ENCODE measurements at regions not wholly inside any gene's neighbourhood (a gene's known extent, or its start where the extent isn't known, plus 50 kb on each side); places are given as distances from the start of the nearest gene placed in this dataset.
"Not testable (repeated sequence)": the region's sequence is repeated elsewhere in the genome, so short reads cannot be mapped to it uniquely, and the experiment has no call there.

- TF ChIP-seq EZH2phosphoT487 (conservative IDR thresholded peaks at IDR 0.05; ENCODE audit: low read length) (no peak), CTCF (IDR thresholded peaks at IDR 0.05; ENCODE audit: insufficient read depth, low read length, poor library complexity, severe bottlenecking) (no peak)
- no peaks in the 10 kb centered on the region for H3K9me3 ChIP-seq (ENCODE audit: insufficient read depth, low read length)
- H3K27me3 ChIP-seq (ENCODE audit: low read length) = no peaks in the 10 kb centered on the region
- no peak overlapping the region for H2AFZ ChIP-seq (ENCODE audit: low read depth, low read length, severe bottlenecking)
- no peak overlapping the region for H3K27ac ChIP-seq (ENCODE audit: low read depth, low read length)
- H3K79me2 ChIP-seq (ENCODE audit: insufficient read depth, low read length) = no peaks in the 10 kb centered on the region
- no peak overlapping the region for H3K4me2 ChIP-seq (ENCODE audit: low read depth, low read length, poor library complexity, severe bottlenecking)
- no peaks in the 10 kb centered on the region for H3K9me2 ChIP-seq (replicated peaks; ENCODE audit: insufficient read depth, low read length)
- H3K9ac ChIP-seq (ENCODE audit: low read length) = no peak overlapping the region
- no peaks in the 10 kb centered on the region for H3K36me3 ChIP-seq (ENCODE audit: low read length)
- H3K4me3 ChIP-seq (ENCODE audit: insufficient read depth, low read length, poor library complexity, severe bottlenecking) = no peak overlapping the region
- H4K20me1 ChIP-seq (ENCODE audit: low read depth, low read length) = no peaks in the 10 kb centered on the region
- H3F3A ChIP-seq (ENCODE audit: insufficient read depth) = no peaks in the 10 kb centered on the region
Measured at GRCh38 chr5:166726406-166726805, 1565.0 kb upstream of the WWC1 start.

DNA sequence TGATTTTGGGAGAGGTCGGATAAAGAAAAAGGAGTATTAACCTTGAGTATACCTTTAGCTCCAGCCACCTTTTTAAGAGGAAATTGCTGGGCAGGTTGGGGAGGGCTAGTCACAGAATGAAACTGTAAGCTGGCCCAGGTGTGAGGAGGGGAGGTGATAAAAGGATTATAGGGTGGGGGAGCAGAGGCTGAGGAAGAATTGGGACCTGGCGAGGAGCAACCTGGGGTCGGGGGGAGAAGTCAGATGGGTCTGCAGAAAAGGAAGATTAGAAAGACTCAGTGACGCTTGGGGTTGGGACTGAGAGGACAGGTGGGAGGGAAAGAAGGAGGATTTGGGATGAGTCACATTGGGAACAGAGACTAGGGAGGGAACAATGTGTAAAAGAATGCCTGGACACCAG lies 1548.5 kb upstream of the WWC1 start:
- H3K9me2 ChIP-seq (replicated peaks; ENCODE audit: insufficient read depth, low read length); H3K79me2 ChIP-seq (ENCODE audit: insufficient read depth, low read length); H3K4me2 ChIP-seq (ENCODE audit: low read depth, low read length, poor library complexity, severe bottlenecking); H3K36me3 ChIP-seq (ENCODE audit: low read length); H2AFZ ChIP-seq (ENCODE audit: low read depth, low read length, severe bottlenecking); H3K27me3 ChIP-seq (ENCODE audit: low read length); H3K4me3 ChIP-seq (ENCODE audit: insufficient read depth, low read length, poor library complexity, severe bottlenecking); H3F3A ChIP-seq (ENCODE audit: insufficient read depth); H4K20me1 ChIP-seq (ENCODE audit: low read depth, low read length); H3K9me3 ChIP-seq (ENCODE audit: insufficient read depth, low read length); H3K9ac ChIP-seq (ENCODE audit: low read length); H3K27ac ChIP-seq (ENCODE audit: low read depth, low read length): not testable (repeated sequence)

GRCh38 chr5:166746506-166746905 lies 1544.9 kb upstream of the WWC1 start:
- Histone ChIP-seq H3K36me3 (ENCODE audit: low read length) (no peaks in the 10 kb centered on the region), H2AFZ (ENCODE audit: low read depth, low read length, severe bottlenecking) (no peak overlapping the region), H3K4me2 (ENCODE audit: low read depth, low read length, poor library complexity, severe bottlenecking) (no peak overlapping the region), H4K20me1 (ENCODE audit: low read depth, low read length) (no peaks in the 10 kb centered on the region), H3K9me2 (replicated peaks; ENCODE audit: insufficient read depth, low read length) (no peaks in the 10 kb centered on the region), H3K9me3 (ENCODE audit: insufficient read depth, low read length) (no peaks in the 10 kb centered on the region), H3K27ac (ENCODE audit: low read depth, low read length) (no peak overlapping the region), H3K27me3 (ENCODE audit: low read length) (no peaks in the 10 kb centered on the region), H3F3A (ENCODE audit: insufficient read depth) (no peaks in the 10 kb centered on the region), H3K79me2 (ENCODE audit: insufficient read depth, low read length) (no peaks in the 10 kb centered on the region), H3K4me3 (ENCODE audit: insufficient read depth, low read length, poor library complexity, severe bottlenecking) (no peak overlapping the region), H3K9ac (ENCODE audit: low read length) (no peak overlapping the region)
- TF ChIP-seq CTCF (IDR thresholded peaks at IDR 0.05; ENCODE audit: insufficient read depth, low read length, poor library complexity, severe bottlenecking) (no peak), EZH2phosphoT487 (conservative IDR thresholded peaks at IDR 0.05; ENCODE audit: low read length) (no peak)

DNA sequence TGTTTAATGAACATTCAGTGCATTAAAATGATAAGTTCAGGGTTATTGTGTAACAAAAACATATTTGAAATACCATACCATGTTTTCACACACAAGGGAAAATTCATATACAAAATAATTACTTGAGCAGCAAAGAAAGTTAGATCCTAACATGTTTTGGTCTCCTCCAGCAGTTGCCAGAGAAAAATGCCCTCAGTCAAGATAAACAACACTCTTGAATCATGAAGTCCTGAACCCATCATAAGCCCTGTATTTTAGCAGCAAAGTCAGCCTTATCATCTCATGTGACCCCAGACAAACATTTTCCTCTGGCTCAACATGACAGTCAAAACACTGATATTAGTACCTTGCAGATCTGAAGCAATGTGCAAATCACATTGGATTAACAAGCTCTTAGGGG lies 1541.1 kb upstream of the WWC1 start:
- H3K27ac ChIP-seq (ENCODE audit: low read depth, low read length) = no peak overlapping the region
- H3K4me2 ChIP-seq (ENCODE audit: low read depth, low read length, poor library complexity, severe bottlenecking) = no peak overlapping the region
- H3K4me3 ChIP-seq (ENCODE audit: insufficient read depth, low read length, poor library complexity, severe bottlenecking) = no peak overlapping the region
- H3F3A ChIP-seq (ENCODE audit: insufficient read depth) = no peaks in the 10 kb centered on the region
- TF ChIP-seq CTCF (IDR thresholded peaks at IDR 0.05; ENCODE audit: insufficient read depth, low read length, poor library complexity, severe bottlenecking) (no peak), EZH2phosphoT487 (conservative IDR thresholded peaks at IDR 0.05; ENCODE audit: low read length) (no peak)
- no peaks in the 10 kb centered on the region for H3K27me3 ChIP-seq (ENCODE audit: low read length)
- H3K79me2 ChIP-seq (ENCODE audit: insufficient read depth, low read length) = no peaks in the 10 kb centered on the region
- H4K20me1 ChIP-seq (ENCODE audit: low read depth, low read length) = no peaks in the 10 kb centered on the region
- H3K9me2 ChIP-seq (replicated peaks; ENCODE audit: insufficient read depth, low read length) = no peaks in the 10 kb centered on the region
- H3K9me3 ChIP-seq (ENCODE audit: insufficient read depth, low read length) = no peaks in the 10 kb centered on the region
- no peak overlapping the region for H2AFZ ChIP-seq (ENCODE audit: low read depth, low read length, severe bottlenecking)
- no peaks in the 10 kb centered on the region for H3K36me3 ChIP-seq (ENCODE audit: low read length)
- no peak overlapping the region for H3K9ac ChIP-seq (ENCODE audit: low read length)

Data from SU-DHL-6 (cell line).